Trophoblast cell (in vitro differentiated cells and primary cell): ENCODE measurements at regions not wholly inside any gene's neighbourhood (a gene's known extent, or its start where the extent isn't known, plus 50 kb on each side); places are given as distances from the start of the nearest gene placed in this dataset.
"Not testable (repeated sequence)": the region's sequence is repeated elsewhere in the genome, so short reads cannot be mapped to it uniquely, and the experiment has no call there.

Experiments used
- DNase-seq, 2 donors: peaks; one replicate each; pipeline ENCODE4 v3.0.0-alpha.2; 2016
- H2AFZ ChIP-seq: 2 replicates; pipeline ENCODE4 v1.6.1; 2013; ENCODE audit warnings: low read length, moderate library complexity, mild to moderate bottlenecking; ENCODE audit not compliant: insufficient read depth, poor library complexity
- H2AK5ac ChIP-seq: 2 replicates; pipeline ENCODE4 v1.6.1; 2013; ENCODE audit warnings: mild to moderate bottlenecking, low read length
- H2BK120ac ChIP-seq: 2 replicates; pipeline ENCODE4 v1.6.1; 2013; ENCODE audit warnings: low read length, mild to moderate bottlenecking, moderate library complexity; ENCODE audit not compliant: insufficient read depth, poor library complexity
- H2BK12ac ChIP-seq: 2 replicates; pipeline ENCODE4 v1.6.1; 2013; ENCODE audit warnings: mild to moderate bottlenecking, low read length, moderate library complexity
- H2BK5ac ChIP-seq: 2 replicates; pipeline ENCODE4 v1.6.1; 2013; ENCODE audit warnings: low read length, low read depth, moderate library complexity, mild to moderate bottlenecking; ENCODE audit not compliant: poor library complexity
- H3K14ac ChIP-seq: 2 replicates; pipeline ENCODE4 v1.6.1; 2013; ENCODE audit warnings: mild to moderate bottlenecking, low read length
- H3K18ac ChIP-seq: 2 replicates; pipeline ENCODE4 v1.6.1; 2013; ENCODE audit warnings: mild to moderate bottlenecking, low read length
- H3K23ac ChIP-seq: 2 replicates; pipeline ENCODE4 v1.6.1; 2013; ENCODE audit warnings: low read length
- H3K27ac ChIP-seq: 2 replicates; pipeline ENCODE4 v1.5.1; 2013; ENCODE audit warnings: low read depth, mild to moderate bottlenecking, inconsistent platforms, low read length, moderate library complexity
- H3K27me3 ChIP-seq: 2 replicates; pipeline ENCODE4 v1.6.1; 2013; ENCODE audit warnings: inconsistent platforms, mild to moderate bottlenecking, low read length, moderate library complexity; ENCODE audit not compliant: insufficient read depth
- H3K36me3 ChIP-seq, 2 experiments: 1 replicate in 1 of 2; 2 replicates in 1 of 2; pipeline ENCODE4 v1.6.1; 2013; ENCODE audit warnings: low read length in 2 of 2, mild to moderate bottlenecking in 2 of 2, moderate library complexity in 1 of 2; ENCODE audit not compliant: insufficient read depth in 2 of 2, control insufficient read depth in 1 of 2
- H3K4ac ChIP-seq: 2 replicates; pipeline ENCODE4 v1.6.1; 2013; ENCODE audit warnings: low read depth, mild to moderate bottlenecking, low read length, moderate library complexity
- H3K4me1 ChIP-seq, 2 experiments: 1 replicate in 1 of 2; 2 replicates in 1 of 2; pipeline ENCODE4 v1.6.1; 2013; ENCODE audit warnings: low read length in 2 of 2, mild to moderate bottlenecking in 2 of 2, moderate library complexity in 1 of 2; ENCODE audit not compliant: insufficient read depth in 2 of 2, control insufficient read depth in 1 of 2
- H3K4me2 ChIP-seq: 2 replicates; pipeline ENCODE4 v1.6.1; 2013; ENCODE audit warnings: inconsistent platforms, mild to moderate bottlenecking, low read length, moderate library complexity
- H3K4me3 ChIP-seq: 2 replicates; pipeline ENCODE4 v1.5.1; 2013; ENCODE audit warnings: mild to moderate bottlenecking, low read depth, low read length, inconsistent platforms
- H3K79me1 ChIP-seq: one replicate; pipeline ENCODE4 v1.6.1; 2013; ENCODE audit warnings: low read length
- H3K79me2 ChIP-seq: 2 replicates; pipeline ENCODE4 v1.6.1; 2013; ENCODE audit warnings: low read length, mild to moderate bottlenecking; ENCODE audit not compliant: control insufficient read depth, insufficient read depth, poor library complexity
- H3K9ac ChIP-seq: 2 replicates; pipeline ENCODE4 v1.6.1; 2013; ENCODE audit warnings: mild to moderate bottlenecking, low read length
- H3K9me3 ChIP-seq: 2 replicates; pipeline ENCODE4 v1.6.1; 2013; ENCODE audit warnings: low read depth, mild to moderate bottlenecking, control low read depth, inconsistent platforms, low read length; ENCODE audit not compliant: insufficient read depth
- H4K12ac ChIP-seq: 2 replicates; pipeline ENCODE4 v1.6.1; 2013; ENCODE audit warnings: low read depth, mild to moderate bottlenecking, low read length, moderate library complexity
- H4K8ac ChIP-seq: 2 replicates; pipeline ENCODE4 v1.6.1; 2013; ENCODE audit warnings: low read depth, mild to moderate bottlenecking, low read length, moderate library complexity
- H4K91ac ChIP-seq: one replicate; pipeline ENCODE4 v1.6.1; 2013; ENCODE audit warnings: low read depth, mild to moderate bottlenecking, low read length, moderate library complexity
- WGBS: extraction: QIAGEN DNeasy Blood & Tissue Kit; methylation state at CpG from one replicate; pipeline ENCODE4 v1.1.7; 2013; ENCODE audit warnings: missing lambda C conversion rate; ENCODE audit not compliant: insufficient read length, insufficient coverage; ENCODE audit errors: extremely low coverage; 5-methylcytosine and 5-hydroxymethylcytosine counted together

GRCh38 chr4:152181150-152181549 lies 354.7 kb downstream of the FBXW7 start:
- H3K79me2 ChIP-seq: no peaks in the 10 kb centered on the region
- WGBS: no CpG with 5 or more reads among the region's 7 CpGs
- no peak overlapping the region for H3K9ac ChIP-seq
- H3K23ac ChIP-seq: no peak overlapping the region
- no peaks in the 10 kb centered on the region for H3K4me1 ChIP-seq
- H3K79me1 ChIP-seq: no peaks in the 10 kb centered on the region
- H4K8ac ChIP-seq: no peak overlapping the region
- no peak for DNase-seq
- no peak overlapping the region for H3K4ac ChIP-seq
- no peak overlapping the region for H3K27ac ChIP-seq
- no peak overlapping the region for H3K4me3 ChIP-seq
- no peak overlapping the region for H3K18ac ChIP-seq
- no peak overlapping the region for H4K91ac ChIP-seq
- no peak overlapping the region for H2AK5ac ChIP-seq
- H2BK120ac ChIP-seq: no peak overlapping the region
- no peak overlapping the region for H2AFZ ChIP-seq
- H2BK12ac ChIP-seq: no peak overlapping the region
- H4K12ac ChIP-seq: no peak overlapping the region
- H2BK5ac ChIP-seq: no peak overlapping the region
- no peak overlapping the region for H3K14ac ChIP-seq
- no peaks in the 10 kb centered on the region for H3K27me3 ChIP-seq
- no peak overlapping the region for H3K4me2 ChIP-seq
- no peaks in the 10 kb centered on the region for H3K36me3 ChIP-seq
- peaks cover 3% of the 10 kb centered on the region for H3K9me3 ChIP-seq

- Histone ChIP-seq H3K9me3 (peaks cover 3% of the 10 kb centered on the region), H4K8ac (no peak overlapping the region), H3K36me3 (no peaks in the 10 kb centered on the region), H3K79me2 (no peaks in the 10 kb centered on the region), H3K4me3 (no peak overlapping the region), H3K18ac (no peak overlapping the region), H3K27me3 (no peaks in the 10 kb centered on the region), H3K27ac (no peak overlapping the region), H3K23ac (no peak overlapping the region), H3K14ac (no peak overlapping the region), H2AFZ (no peak overlapping the region), H2BK12ac (no peak overlapping the region), H4K12ac (no peak overlapping the region), H2BK5ac (no peak overlapping the region), H2BK120ac (no peak overlapping the region), H3K4ac (no peak overlapping the region), H4K91ac (no peak overlapping the region), H3K79me1 (no peaks in the 10 kb centered on the region), H3K4me1 (no peaks in the 10 kb centered on the region), H3K4me2 (no peak overlapping the region), H3K9ac (no peak overlapping the region), H2AK5ac (no peak overlapping the region)
- DNase-seq: no peak
- WGBS: no CpG with 5 or more reads among the region's 2 CpGs
Measured at GRCh38 chr4:152180369-152180768, 355.5 kb downstream of the FBXW7 start.

DNA sequence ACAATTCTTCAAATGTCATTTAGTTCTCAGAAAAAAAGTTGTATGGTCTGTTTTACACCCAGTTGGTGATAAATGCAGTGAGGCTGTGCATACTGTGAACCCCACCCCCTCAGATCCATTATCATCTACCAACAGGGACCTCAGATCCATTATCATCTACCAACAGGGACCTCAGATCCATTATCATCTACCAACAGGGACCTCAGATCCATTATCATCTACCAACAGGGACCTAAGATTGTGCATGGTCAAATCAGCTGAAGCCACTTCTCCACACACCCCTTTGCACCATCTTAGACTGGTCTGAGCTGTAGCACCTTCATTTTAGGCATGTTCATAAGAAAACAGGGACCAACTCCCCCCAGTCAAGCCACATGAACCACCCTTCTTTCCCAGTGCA lies 358.4 kb downstream of the FBXW7 start:
- not testable (repeated sequence) for H2BK5ac ChIP-seq, H3K4me1 ChIP-seq, H3K23ac ChIP-seq, H3K9ac ChIP-seq, H2BK12ac ChIP-seq, H3K36me3 ChIP-seq, H4K91ac ChIP-seq, H2BK120ac ChIP-seq, DNase-seq, H2AK5ac ChIP-seq, H3K27ac ChIP-seq, H3K18ac ChIP-seq, H2AFZ ChIP-seq, H3K27me3 ChIP-seq, H3K9me3 ChIP-seq, H3K79me1 ChIP-seq, H4K12ac ChIP-seq, H4K8ac ChIP-seq, H3K79me2 ChIP-seq, H3K4ac ChIP-seq, H3K4me3 ChIP-seq, H3K14ac ChIP-seq, H3K4me2 ChIP-seq

GRCh38 chr4:152176627-152177214 lies 359.2 kb downstream of the FBXW7 start:
- Histone ChIP-seq H3K23ac (no peak overlapping the region), H3K14ac (no peak overlapping the region), H3K36me3 (no peaks in the 10 kb centered on the region), H3K18ac (no peak overlapping the region), H2BK12ac (no peak overlapping the region), H3K9me3 (peaks cover 2% of the 10 kb centered on the region), H3K79me2 (no peaks in the 10 kb centered on the region), H3K4me2 (no peak overlapping the region), H3K4me3 (no peak overlapping the region), H4K91ac (no peak overlapping the region), H2AFZ (no peak overlapping the region), H2BK5ac (no peak overlapping the region), H3K79me1 (no peaks in the 10 kb centered on the region), H3K9ac (no peak overlapping the region), H3K27ac (no peak overlapping the region), H2BK120ac (no peak overlapping the region), H3K4ac (no peak overlapping the region), H3K4me1 (no peaks in the 10 kb centered on the region), H2AK5ac (no peak overlapping the region), H4K12ac (no peak overlapping the region), H4K8ac (no peak overlapping the region), H3K27me3 (no peaks in the 10 kb centered on the region)
- DNase-seq: no peak
- no CpG with 5 or more reads among the region's 3 CpGs for WGBS
